WI38 (cell line): ENCODE measurements at regions not wholly inside any gene's neighbourhood (a gene's known extent, or its start where the extent isn't known, plus 50 kb on each side); places are given as distances from the start of the nearest gene placed in this dataset.

Experiments used
- H3K4me3 ChIP-seq: 2 replicates; pipeline ENCODE4 v1.5.1; 2011; ENCODE audit warnings: low read depth, mild to moderate bottlenecking, control low read depth, low read length
- CTCF ChIP-seq: IDR thresholded peaks from 2 replicates; pipeline ENCODE4 v1.5.1; 2012; ENCODE audit warnings: low read depth, mild to moderate bottlenecking, control low read depth, low read length

GRCh38 chr12:111076611-111077451 is 156.5 kb upstream of the MYL2 start:
- no peak overlapping the region for H3K4me3 ChIP-seq
- no peak for TF ChIP-seq CTCF

GRCh38 chr12:111076199-111076598 is 155.8 kb upstream of the MYL2 start:
- no peak for TF ChIP-seq CTCF
- H3K4me3 ChIP-seq, result no peak overlapping the region

- no peak overlapping the region for H3K4me3 ChIP-seq
Observed at GRCh38 chr12:111074965-111075364, 154.6 kb upstream of the MYL2 start.

GRCh38 chr12:111074559-111074958 is 154.2 kb upstream of the MYL2 start:
- TF ChIP-seq CTCF, result no peak
- no peak overlapping the region for H3K4me3 ChIP-seq

More at GRCh38 chr12:111074965-111075364, 154.6 kb upstream of the MYL2 start:
- TF ChIP-seq CTCF, result no peak

- no peak overlapping the region for H3K4me3 ChIP-seq
- TF ChIP-seq CTCF, result no peak
Observed at GRCh38 chr12:111073370-111073769, 153.0 kb upstream of the MYL2 start.

GRCh38 chr12:111072299-111072698 is 151.9 kb upstream of the MYL2 start:
- H3K4me3 ChIP-seq, result no peak overlapping the region

More at GRCh38 chr12:111072299-111072698, 151.9 kb upstream of the MYL2 start:
- TF ChIP-seq CTCF, result no peak
